Limb (tissue), 2 donors: ENCODE measurements at regions not wholly inside any gene's neighbourhood (a gene's known extent, or its start where the extent isn't known, plus 50 kb on each side); places are given as distances from the start of the nearest gene placed in this dataset.
"Not testable (repeated sequence)": the region's sequence is repeated elsewhere in the genome, so short reads cannot be mapped to it uniquely, and the experiment has no call there.

Experiments used
- DNase-seq, 2 donors: peaks; one replicate each; pipeline ENCODE4 v3.0.0-alpha.2; 2016; ENCODE audit errors: extremely low spot score in 2 of 2

DNA sequence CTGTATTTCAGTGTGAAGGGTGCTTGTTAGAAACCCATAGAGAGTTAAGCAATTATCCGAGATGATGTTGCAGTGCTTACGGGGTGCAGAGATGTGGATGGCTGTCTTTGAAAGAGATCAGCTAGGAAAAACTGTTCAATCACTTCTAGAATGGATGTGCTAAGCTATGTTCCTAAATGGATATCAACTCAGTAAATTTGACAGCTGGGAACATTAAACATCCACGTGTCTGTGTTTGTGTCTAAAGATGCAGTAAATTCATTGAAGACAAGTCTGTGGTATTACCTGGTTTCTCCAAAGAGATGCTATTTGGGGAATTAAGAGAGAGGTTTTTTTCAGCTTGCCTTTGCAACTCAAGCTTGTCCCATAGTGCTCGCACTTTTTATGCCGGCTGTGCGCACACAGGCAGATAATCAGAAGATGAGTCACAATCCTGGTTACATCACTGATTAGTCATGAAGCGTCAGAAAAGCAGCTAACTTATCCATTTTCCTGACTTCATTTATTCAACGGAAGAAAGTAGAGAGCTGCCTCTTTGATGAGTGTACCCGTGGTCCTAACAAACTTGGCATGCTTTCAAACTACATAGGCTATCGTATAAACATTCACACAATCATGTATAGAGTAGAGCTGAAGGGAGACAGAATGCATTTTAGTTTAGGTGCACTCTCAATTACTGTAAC lies 691.7 kb upstream of the SLC35B3 start:
- no peak for DNase-seq

DNA sequence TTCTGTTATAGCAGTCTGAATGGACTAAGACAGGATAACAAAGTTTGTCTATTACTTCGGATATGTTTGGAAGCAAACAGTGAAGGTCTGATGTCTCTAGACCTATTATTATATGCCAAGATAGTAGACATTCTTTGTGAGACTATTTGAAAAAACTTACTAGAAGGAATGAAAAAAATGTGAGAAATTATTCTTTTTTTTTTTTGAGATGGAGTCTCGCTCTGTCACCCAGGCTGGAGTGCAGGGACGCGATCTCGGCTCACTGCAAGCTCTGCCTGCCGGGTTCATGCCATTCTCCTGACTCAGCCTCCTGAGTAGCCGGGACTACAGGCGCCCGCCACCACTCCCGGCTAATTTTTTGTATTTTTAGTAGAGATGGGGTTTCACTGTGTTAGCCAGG lies 690.7 kb upstream of the SLC35B3 start:
- not testable (repeated sequence) for DNase-seq

DNA sequence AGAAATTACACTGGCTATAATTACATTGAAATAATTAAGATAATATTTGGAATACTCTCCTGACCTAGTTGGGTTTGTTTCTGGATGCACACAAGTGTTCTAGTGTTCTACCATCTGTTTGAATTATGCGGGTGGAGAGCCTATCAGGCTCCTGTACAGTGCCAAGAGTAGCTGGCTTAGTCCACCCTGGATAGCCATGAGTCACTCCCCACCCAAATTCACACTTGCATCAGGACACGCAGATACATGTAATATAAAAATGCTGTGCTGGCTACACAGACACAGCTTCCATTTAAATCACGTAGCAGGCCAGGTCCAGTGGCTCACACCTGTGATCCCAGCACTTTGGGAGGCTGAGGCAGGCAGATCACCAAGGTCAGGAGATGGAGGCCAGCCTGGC lies 686.2 kb upstream of the SLC35B3 start:
- no peak for DNase-seq

GRCh38 chr6:9116026-9116425 lies 680.7 kb upstream of the SLC35B3 start:
- no peak for DNase-seq

- DNase-seq = no peak
Measured at GRCh38 chr6:9112544-9112943, 677.2 kb upstream of the SLC35B3 start.

- no peak for DNase-seq
Measured at GRCh38 chr6:9103876-9104521, 668.7 kb upstream of the SLC35B3 start.

- DNase-seq = no peak
Measured at GRCh38 chr6:9101920-9102319, 666.6 kb upstream of the SLC35B3 start.

DNA sequence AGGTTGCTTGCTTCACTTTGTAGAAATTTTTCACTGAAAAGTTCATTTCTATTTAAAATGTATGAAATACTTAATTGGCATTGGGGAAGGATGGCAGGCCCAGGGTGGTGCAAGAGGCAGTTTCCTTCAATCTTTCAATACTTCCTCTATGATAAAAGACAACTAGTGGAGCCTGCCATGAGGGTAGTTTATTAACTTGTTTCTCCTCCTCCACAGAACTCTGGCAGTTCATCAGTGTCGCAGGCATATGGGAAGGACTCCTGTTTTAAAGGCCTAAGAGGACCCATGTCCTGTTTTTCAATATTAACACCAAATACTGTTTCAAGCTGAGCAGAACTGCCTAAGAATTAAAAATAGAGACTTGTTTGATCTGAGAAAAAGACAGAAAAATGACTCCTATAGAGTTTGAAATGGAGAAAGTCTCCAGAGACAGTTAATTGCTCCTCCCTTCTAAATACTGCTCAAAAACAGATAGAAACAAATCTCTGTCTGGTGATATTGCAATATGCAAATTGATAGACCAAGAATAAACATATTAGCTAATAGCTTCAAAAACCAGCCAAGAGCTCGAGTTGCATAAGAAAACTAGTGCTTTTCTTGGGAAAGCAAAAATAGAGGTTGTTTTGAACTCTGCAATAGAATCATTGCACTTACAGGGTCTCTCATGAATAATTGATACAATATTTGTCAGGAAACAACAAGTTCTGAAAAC lies 665.7 kb upstream of the SLC35B3 start:
- no peak for DNase-seq

- DNase-seq = peak in 1 of 2 donors; percentile 33
Measured at GRCh38 chr6:9095729-9096128, 660.4 kb upstream of the SLC35B3 start.

DNA sequence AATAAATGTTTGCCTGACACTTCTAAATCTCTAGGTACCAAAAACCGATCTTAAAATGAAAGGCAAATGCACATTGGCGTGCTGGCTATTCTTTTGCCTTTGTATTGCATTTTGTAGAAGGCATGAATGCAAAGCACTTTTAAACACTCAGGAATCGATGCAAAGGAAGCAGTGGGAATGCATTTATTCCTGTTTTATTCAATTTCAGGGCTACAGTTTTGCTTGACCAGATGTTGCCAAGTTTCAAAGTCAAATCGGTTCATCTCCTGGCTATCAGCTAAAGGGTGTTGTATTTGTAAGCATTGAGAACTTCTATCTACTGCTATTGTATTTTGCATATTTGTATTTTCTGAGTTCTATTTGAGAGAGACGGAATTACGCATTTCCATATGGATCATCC lies 659.8 kb upstream of the SLC35B3 start:
- DNase-seq = no peak

- no peak for DNase-seq
Measured at GRCh38 chr6:9089724-9090123, 654.4 kb upstream of the SLC35B3 start.

DNA sequence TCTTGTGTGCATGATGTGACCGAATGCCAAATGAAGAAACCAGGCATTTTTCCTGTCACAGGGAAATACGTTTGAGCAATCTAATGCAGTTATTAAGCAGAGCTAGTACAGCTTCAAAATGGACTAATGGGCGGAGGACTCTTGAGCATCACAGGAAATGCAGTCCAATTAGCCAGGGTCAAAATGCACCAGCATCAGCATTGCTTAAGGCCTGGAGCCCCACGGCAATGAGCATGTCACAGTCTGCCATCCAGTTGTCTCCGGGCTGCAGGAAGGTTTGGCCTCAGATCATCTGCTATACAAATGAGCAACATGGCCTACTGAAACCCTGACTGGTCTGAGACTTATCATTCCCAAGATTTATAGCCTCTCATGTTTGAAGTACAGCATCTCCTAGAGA lies 652.1 kb upstream of the SLC35B3 start:
- DNase-seq = no peak

GRCh38 chr6:9086331-9086730 lies 651.0 kb upstream of the SLC35B3 start:
- DNase-seq = no peak

DNA sequence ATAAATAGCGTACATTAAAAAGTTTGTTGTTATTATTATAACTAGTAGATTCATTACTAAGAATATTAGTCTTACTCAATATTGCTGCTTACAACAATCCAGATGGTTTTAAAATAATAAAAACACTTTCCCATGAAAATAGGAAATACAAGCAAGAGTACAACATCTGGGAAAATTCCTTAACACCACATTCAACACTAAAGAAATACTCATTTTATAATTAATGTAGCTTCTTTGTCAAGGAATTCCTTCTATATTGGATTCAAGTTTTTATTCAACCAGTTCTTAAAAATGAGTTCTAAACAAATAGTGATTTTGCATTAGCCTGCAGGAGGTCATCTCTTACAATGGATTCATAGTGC lies 650.3 kb upstream of the SLC35B3 start:
- no peak for DNase-seq

DNA sequence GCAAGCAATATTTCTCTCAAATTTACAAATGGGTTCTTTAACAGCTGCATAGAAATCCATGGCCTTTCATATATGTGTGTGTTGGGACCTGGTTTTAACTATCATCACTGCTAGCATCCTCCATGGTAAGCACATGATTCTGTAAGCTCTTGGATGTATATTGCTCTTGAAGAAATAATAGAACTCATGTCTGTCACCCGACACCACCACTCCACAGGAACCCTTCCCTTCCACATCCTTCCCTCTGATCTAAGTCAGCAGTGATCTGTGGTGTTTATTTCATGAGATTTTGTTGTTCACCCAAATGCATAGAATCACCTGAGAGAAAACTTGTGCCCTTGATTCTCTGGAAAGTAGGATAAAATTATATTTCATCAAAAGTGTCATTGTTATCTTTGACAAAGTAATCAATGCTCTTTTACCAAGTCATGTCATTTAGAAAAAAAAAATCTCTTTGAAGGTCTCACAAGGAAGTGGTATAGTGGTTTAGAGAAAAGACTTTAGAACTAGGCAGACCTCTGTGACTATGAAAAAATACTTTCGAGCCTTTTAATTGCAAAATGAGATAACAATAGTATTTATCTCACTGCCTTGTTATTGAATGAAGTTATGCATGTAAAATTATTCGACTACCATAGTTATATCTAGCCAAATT lies 649.8 kb upstream of the SLC35B3 start:
- no peak for DNase-seq

GRCh38 chr6:9083108-9083507 lies 647.8 kb upstream of the SLC35B3 start:
- DNase-seq = no peak

- no peak for DNase-seq
Measured at GRCh38 chr6:9066726-9067125, 631.4 kb upstream of the SLC35B3 start.

GRCh38 chr6:9064156-9064555 lies 628.8 kb upstream of the SLC35B3 start:
- no peak for DNase-seq

GRCh38 chr6:9062596-9062995 lies 627.3 kb upstream of the SLC35B3 start:
- no peak for DNase-seq

GRCh38 chr6:9057937-9058336 lies 622.6 kb upstream of the SLC35B3 start:
- DNase-seq = no peak

DNA sequence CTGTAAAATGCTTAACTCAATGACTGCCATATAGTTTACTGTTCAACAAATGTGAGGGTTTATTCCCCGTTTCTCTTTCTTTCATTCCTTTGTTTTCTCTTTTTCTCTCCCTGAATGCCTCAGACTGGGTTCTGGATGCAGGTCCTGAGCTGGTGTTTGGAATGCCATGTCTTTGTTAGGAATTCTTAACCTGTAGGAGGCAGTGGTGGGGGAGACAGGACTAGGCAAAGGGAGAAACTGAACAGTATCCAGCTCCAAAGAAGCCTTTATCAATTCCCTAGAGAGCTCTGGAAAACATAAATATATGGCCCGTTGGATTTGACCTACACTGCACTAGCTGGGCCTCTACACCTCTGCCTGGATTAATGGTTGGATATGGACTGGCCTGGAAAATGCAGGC lies 621.2 kb upstream of the SLC35B3 start:
- DNase-seq = no peak

- peak in 1 of 2 donors; percentile 15 for DNase-seq
Measured at GRCh38 chr6:9044426-9044825, 609.1 kb upstream of the SLC35B3 start.
